HCT116 (cell line): ENCODE measurements at regions not wholly inside any gene's neighbourhood (a gene's known extent, or its start where the extent isn't known, plus 50 kb on each side); places are given as distances from the start of the nearest gene placed in this dataset.

ENCODE experiments used
- CEBPB ChIP-seq: IDR thresholded peaks from 2 replicates; pipeline ENCODE4 v1.6.1; 2012; ENCODE audit warnings: low read depth
- CTCF ChIP-seq, 3 experiments: fragments of 200-600 bp in 1 of 3; sonication (generic) in 1 of 3; IDR thresholded peaks in 2 of 3; conservative IDR thresholded peaks in 1 of 3; 2 replicates each; pipeline ENCODE4 v1.5.1; 2012 to 2017; ENCODE audit warnings: low read depth in 2 of 3, low read length in 2 of 3, antibody characterized with exemption in 1 of 3, borderline replicate concordance in 1 of 3, control low read depth in 1 of 3, mild to moderate bottlenecking in 1 of 3, mixed read lengths in 1 of 3, mixed run types in 1 of 3, moderate library complexity in 1 of 3; ENCODE audit not compliant: insufficient read depth in 1 of 3
- EZH2phosphoT487 ChIP-seq: fragments of 200-600 bp; IDR thresholded peaks from 2 replicates; pipeline ENCODE4 v1.6.1; 2018; ENCODE audit warnings: antibody characterized with exemption, borderline replicate concordance
- POLR2AphosphoS5 ChIP-seq: IDR thresholded peaks from 2 replicates; pipeline ENCODE4 v1.6.1; 2011; ENCODE audit warnings: mild to moderate bottlenecking, low read depth, low read length, moderate library complexity
- RAD21 ChIP-seq: IDR thresholded peaks from 2 replicates; pipeline ENCODE4 v1.6.1; 2012; ENCODE audit warnings: low read depth, mild to moderate bottlenecking
- TCF7L2 ChIP-seq: IDR thresholded peaks from 2 replicates; pipeline ENCODE4 v1.7.0; 2011; ENCODE audit warnings: borderline replicate concordance, inconsistent platforms; ENCODE audit not compliant: insufficient read depth, insufficient read length; ENCODE audit errors: extremely low read depth

GRCh38 chr11:101341578-101341977 is 212.0 kb upstream of the PGR start:
- TF ChIP-seq CTCF (IDR thresholded peaks at IDR 0.05 in 2 of 3, conservative IDR thresholded peaks at IDR 0.05 in 1 of 3; ENCODE audit: borderline replicate concordance in 1 of 3, insufficient read depth in 1 of 3, low read depth in 2 of 3, low read length in 2 of 3): no peak
- TF ChIP-seq RAD21: no peak
- TF ChIP-seq CEBPB: no peak
- TF ChIP-seq TCF7L2: no peak
- TF ChIP-seq POLR2AphosphoS5: no peak
- TF ChIP-seq EZH2phosphoT487: no peak
